Left renal cortex interstitium (tissue), 4 donors: ENCODE measurements at regions not wholly inside any gene's neighbourhood (a gene's known extent, or its start where the extent isn't known, plus 50 kb on each side); places are given as distances from the start of the nearest gene placed in this dataset.

ENCODE experiments used
- DNase-seq, 4 donors: peaks; one replicate each; pipeline ENCODE4 v3.0.0-alpha.2; 2013; ENCODE audit warnings: low read depth in 4 of 4, low spot score in 2 of 4, missing footprints in 1 of 4

- DNase-seq = no peak
Measured at GRCh38 chr14:42110167-42110566, 503.5 kb downstream of the LRFN5 start.

DNA sequence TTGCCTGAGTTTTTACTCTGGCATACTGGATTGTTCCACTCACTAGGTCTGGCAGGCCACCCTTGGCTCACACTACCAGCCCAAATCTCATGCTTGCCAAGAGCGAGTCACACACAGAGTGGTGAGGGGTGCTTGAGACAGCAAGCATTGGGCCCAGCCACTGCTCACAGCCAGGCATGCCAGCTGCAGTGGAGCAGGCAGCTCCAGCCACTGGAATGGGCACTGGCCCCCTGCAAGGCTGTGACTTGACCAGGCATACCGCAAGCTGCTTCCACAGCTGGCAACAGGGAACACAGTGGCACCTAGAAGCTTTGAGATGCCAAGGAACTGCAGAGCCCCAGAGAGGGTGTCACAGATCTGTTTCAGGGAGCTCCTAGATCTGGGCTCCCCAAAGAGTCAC is 488.5 kb downstream of the LRFN5 start:
- no peak for DNase-seq

DNA sequence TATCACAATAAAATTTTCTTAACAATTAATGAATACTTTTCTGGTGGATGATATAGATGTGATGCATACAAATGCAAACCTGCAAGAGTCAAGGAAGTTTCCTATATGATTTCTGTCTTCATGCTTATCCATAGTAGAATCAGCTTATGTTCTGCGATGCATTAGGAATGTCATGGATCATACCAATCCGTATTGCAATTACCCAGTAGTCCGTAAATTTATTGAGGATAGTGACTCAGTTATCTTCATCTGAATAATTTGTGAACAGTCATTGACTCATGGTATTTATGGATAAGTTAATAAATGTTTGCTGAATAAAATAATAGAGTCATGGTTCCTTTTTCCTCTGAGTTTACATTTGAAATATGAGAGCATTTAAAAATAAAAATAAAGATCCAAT is 483.4 kb downstream of the LRFN5 start:
- no peak for DNase-seq

DNA sequence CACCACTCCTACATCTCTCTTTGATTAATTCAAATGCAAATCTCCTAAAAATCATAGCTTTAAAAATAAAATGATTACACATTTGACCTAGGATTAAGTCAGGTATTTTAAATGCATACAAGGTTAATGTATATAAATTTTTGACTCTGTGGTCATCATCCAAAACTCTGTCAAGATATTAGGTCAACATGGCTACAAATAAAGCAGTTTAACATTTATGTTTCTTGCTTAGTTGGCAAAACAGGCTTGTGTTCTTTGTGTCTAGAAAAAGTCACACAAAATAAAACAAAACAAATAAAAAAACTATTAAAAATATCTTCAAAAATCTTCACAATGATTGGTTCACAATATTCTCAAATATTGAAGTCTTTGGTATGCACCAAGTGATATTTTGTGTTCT is 473.2 kb downstream of the LRFN5 start:
- DNase-seq = no peak

DNA sequence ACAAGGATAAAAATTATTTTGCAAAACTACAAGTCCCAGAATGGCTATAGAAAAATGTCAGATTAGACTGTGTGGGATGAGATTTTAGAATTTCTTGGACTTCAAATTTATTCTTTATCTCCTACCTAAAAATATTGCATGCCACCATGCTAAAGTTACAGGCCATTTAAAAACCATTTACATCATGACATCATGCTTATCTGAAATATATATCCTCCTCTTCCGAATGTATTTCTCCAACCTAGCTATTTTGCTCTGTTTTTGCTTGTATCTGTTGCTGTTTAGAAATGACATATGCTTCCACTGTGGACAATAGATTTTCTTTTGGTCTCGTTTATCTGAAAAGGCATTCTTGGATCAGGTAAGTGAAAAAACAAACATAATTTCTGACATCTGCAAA is 471.7 kb downstream of the LRFN5 start:
- no peak for DNase-seq

DNA sequence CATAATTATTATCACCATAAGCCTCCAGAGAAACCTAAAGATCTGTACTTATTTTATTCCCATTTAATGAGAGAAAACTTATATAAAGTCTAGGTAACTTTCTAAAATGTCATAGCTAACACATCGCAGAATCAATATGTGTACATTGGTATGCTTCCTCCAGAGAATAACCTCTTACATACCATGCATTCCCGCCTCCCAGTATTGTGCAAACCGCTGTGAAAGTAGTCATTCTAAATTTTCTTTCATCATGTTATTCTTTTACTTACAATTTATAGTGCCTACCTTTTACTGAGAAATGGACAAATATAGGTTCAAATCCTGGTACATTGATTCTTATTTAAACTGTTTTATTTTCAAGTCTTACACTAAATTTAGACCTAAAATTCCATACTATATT is 463.4 kb downstream of the LRFN5 start:
- no peak for DNase-seq

GRCh38 chr14:42057111-42057510 is 450.4 kb downstream of the LRFN5 start:
- DNase-seq = no peak

DNA sequence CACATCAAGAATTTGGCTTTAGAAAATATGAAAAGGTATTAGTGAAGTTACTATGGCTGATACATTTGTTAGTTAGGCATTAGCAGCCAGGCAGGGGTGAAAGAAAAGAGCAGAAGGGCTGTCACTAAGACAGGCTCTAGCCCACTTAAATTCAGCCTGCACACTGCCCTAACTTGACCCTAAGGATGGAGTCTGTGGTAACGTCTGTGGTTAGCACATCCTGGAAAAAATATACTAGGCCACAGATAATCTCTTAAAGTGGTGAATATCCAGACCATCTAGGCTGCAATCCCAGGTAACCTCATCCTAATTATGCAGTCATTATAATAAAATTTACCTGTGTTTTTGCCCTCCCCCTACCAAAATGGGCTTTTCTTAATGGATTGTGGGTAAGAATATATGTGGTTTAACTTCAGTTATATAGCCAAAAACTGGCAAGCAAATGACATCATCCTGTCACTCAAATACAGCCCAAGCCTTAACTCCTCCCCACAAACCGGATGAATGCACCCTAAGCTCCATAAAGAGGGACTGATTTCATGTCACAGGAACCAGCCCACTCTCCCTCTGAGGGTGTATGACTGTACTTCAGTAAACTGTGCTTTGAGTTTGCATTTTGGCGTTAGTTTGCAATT is 440.9 kb downstream of the LRFN5 start:
- DNase-seq = no peak

DNA sequence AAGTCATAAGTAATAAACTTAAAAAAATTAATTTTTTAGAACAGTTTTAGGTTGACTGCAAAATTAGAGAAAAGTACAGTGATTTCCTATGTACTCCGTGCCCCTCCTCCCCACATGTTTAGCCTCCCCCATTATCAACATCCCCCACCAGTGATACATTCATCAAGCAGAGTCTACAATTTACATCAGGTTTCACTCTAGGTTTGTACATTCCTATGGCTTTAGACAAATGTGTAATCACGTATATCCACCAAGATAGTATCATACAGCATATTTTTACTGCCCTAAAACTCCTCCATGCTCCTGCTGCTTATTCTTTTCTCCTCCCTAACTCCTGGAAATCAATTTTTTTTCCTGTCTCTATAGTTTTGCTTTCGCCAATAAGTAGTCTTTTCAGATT is 438.7 kb downstream of the LRFN5 start:
- DNase-seq = no peak

GRCh38 chr14:42028607-42029006 is 421.9 kb downstream of the LRFN5 start:
- no peak for DNase-seq

DNA sequence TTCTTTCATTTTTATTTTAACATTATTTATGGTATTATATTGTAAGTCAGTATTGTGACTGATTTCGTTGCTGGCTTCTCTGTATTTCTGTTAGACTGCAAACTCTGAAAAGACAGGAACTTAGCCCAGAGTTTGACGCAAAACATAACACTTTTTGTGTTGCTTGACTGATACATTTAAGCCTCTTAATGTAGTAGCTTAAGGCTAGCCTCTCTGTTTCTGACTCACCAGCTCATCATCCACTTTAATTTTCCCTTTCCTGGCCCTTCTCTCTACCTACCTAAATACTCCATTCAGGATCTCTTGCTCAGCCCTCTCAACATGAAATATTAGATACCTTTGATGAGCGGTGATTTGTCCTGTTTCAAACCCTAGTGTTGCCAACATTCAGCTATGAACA is 420.6 kb downstream of the LRFN5 start:
- no peak for DNase-seq

GRCh38 chr14:42023452-42023851 is 416.8 kb downstream of the LRFN5 start:
- no peak for DNase-seq

DNA sequence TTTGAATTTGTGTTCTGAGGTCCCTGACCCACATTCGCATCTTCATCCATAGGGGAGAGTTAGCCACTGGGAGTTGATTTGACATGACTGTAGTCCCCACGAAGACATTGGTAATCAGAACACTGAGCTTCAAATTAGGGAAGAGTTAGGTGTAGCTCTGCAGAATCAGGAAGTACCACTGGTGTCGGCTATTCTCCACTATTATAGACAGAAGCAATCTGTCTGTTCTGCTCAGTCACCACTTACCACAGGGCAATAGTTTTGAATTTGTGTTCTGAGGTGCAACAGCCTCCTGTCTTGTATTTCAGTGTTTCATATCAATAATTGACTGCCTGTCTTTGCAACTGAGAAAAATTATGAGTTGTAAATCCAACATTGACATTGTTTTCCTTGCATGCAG is 407.6 kb downstream of the LRFN5 start:
- no peak for DNase-seq

- no peak for DNase-seq
Measured at GRCh38 chr14:42013559-42013958, 406.9 kb downstream of the LRFN5 start.

- no peak for DNase-seq
Measured at GRCh38 chr14:42013153-42013552, 406.5 kb downstream of the LRFN5 start.

DNA sequence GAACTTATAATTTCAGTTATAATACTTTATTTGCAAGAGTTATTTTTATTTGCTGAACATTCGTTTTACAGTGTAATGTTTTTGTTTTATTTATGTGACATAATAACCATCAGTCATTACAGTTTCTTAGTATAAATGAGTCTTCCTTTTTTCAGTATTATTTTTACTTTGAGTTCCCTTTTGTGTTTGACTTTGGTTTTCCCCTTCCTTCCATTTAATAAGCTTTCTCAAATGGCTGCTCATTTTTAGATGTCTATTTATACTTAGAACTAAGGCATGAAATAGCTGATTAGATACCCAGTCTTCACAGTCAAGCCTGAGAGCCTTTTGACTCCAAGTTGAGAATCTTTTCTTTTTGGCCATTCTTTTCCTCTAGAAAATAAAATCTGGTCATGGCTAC is 404.5 kb downstream of the LRFN5 start:
- no peak for DNase-seq

GRCh38 chr14:42004321-42004720 is 397.6 kb downstream of the LRFN5 start:
- DNase-seq = no peak

DNA sequence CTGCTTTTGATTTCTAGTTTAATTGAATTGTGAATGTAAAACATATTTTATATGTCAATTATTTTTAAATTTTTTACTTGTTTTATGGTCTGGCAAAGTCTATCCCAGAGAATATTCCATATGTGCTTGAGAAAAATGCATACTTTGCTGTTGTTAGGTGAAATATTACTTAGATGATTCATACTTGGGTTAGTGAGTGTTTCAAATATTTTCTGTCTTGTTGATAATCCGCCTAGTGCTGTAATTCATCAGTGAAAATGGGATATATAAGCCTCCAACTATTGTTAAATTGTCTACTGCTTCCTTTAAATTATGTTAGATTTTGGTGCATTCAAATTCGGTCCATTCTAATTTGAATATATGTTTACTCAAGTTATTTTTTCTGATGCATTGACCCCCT is 395.5 kb downstream of the LRFN5 start:
- DNase-seq = no peak

DNA sequence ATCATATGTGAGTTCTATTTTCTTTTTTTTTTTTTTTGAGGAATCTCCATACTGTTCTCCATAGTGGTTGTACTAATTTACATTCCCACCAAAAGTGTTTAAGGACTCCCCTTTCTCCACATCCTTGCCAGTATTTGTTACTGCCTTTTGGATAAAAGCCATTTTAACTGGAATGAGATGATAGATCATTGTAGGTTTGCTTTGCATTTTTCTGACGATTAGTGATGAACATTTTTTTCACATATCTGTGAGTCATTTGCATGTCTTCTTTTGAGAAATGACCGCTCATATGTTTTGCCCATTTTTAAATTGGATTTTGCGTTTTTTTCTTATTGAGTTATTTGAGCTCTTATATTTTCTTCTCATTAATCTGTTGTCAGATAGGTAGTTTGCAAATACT is 394.8 kb downstream of the LRFN5 start:
- no peak for DNase-seq

DNA sequence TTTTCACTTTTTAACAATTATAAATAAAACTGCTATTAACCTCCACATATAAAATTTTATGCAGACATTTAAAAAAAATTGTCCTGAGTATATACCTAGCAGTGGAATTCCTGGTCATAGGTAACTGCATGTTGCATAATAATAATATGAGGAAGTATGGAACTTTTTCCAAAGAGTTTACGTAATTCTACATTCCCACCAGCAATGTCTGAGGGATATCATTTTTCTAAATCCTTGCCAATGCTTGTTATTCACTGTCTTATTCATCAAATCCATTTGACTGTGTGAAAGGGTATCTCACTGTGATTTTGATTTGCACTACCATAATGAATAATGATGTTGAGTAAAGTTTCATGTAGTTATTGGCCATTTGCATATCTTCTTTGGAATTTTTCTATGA is 393.8 kb downstream of the LRFN5 start:
- no peak for DNase-seq

DNA sequence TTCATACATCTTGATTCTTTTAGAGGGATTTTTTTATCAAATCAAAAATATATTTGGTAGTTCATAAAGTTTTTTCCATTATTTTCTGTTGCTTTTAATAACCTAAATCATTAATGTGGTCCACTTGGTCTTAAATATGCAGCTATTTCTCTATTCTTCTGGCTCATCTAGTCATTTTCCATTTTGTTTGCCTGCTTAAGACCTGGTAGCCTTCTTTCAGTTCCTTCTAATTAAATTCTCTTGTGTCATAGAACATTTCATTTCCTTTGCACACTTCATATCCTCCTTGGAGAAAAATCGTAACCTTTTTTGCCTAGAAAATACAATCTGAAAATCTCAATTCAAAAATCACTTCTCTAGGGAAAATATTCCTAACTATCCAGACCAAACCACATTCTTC is 387.0 kb downstream of the LRFN5 start:
- DNase-seq = no peak

- no peak for DNase-seq
Measured at GRCh38 chr14:41986700-41987099, 380.0 kb downstream of the LRFN5 start.

- DNase-seq = no peak
Measured at GRCh38 chr14:41986083-41986645, 379.5 kb downstream of the LRFN5 start.
